ENCODE measurements at regions not wholly inside any gene's neighbourhood (a gene's known extent, or its start where the extent isn't known, plus 50 kb on each side); places are given as distances from the start of the nearest gene placed in this dataset.

- TF ChIP-seq CTCF (IDR thresholded peaks at IDR 0.05) (no peak), ELK1 (IDR thresholded peaks at IDR 0.05; ENCODE audit: low read depth, low read length) (no peak), HDAC2 (IDR thresholded peaks at IDR 0.05) (no peak), CBX8 (IDR thresholded peaks at IDR 0.05) (no peak), MAX (IDR thresholded peaks at IDR 0.05) (no peak), EHMT2 (IDR thresholded peaks at IDR 0.05; ENCODE audit: low read depth) (no peak), POLR2A (IDR thresholded peaks at IDR 0.05; ENCODE audit: low read length) (no peak), EP300 (IDR thresholded peaks at IDR 0.05) (no peak), HEYL (CRISPR knock-in tag; IDR thresholded peaks at IDR 0.05) (no peak), MYC (IDR thresholded peaks at IDR 0.05; ENCODE audit: borderline replicate concordance, low read length) (no peak), REST (IDR thresholded peaks at IDR 0.05) (no peak), USF2 (IDR thresholded peaks at IDR 0.05) (no peak)
Measured at GRCh38 chr1:68919075-68919474, 422.2 kb upstream of the DEPDC1 start.

Measured in A549 (cell line).